ENCODE measurements at regions not wholly inside any gene's neighbourhood (a gene's known extent, or its start where the extent isn't known, plus 50 kb on each side); places are given as distances from the start of the nearest gene placed in this dataset.

- TF ChIP-seq, protein P1, sequence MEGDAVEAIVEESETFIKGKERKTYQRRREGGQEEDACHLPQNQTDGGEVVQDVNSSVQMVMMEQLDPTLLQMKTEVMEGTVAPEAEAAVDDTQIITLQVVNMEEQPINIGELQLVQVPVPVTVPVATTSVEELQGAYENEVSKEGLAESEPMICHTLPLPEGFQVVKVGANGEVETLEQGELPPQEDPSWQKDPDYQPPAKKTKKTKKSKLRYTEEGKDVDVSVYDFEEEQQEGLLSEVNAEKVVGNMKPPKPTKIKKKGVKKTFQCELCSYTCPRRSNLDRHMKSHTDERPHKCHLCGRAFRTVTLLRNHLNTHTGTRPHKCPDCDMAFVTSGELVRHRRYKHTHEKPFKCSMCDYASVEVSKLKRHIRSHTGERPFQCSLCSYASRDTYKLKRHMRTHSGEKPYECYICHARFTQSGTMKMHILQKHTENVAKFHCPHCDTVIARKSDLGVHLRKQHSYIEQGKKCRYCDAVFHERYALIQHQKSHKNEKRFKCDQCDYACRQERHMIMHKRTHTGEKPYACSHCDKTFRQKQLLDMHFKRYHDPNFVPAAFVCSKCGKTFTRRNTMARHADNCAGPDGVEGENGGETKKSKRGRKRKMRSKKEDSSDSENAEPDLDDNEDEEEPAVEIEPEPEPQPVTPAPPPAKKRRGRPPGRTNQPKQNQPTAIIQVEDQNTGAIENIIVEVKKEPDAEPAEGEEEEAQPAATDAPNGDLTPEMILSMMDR (IDR thresholded peaks at IDR 0.05 in 8 of 11, conservative IDR thresholded peaks at IDR 0.05 in 3 of 11): no peak
- no peak for TF ChIP-seq POLR2AphosphoS5 (IDR thresholded peaks at IDR 0.05)
- TF ChIP-seq POLR2A (IDR thresholded peaks at IDR 0.05): no peak
Observed at GRCh38 chrX:13906093-13906492, 89.2 kb upstream of the GPM6B start.

Data from spleen (tissue), 7 donors.